GM21717 (cell line): ENCODE measurements at regions not wholly inside any gene's neighbourhood (a gene's known extent, or its start where the extent isn't known, plus 50 kb on each side); places are given as distances from the start of the nearest gene placed in this dataset.
A peak's percentile ranks its signal among the peaks of the same experiment; 100 is the strongest.

Source experiments
- ATAC-seq: cut with Tn5 transposase; IDR thresholded peaks from one replicate; pipeline ENCODE4 v1.9.1; 2021; ENCODE audit warnings: mild to moderate bottlenecking, moderate library complexity; ENCODE audit not compliant: unreplicated experiment

DNA sequence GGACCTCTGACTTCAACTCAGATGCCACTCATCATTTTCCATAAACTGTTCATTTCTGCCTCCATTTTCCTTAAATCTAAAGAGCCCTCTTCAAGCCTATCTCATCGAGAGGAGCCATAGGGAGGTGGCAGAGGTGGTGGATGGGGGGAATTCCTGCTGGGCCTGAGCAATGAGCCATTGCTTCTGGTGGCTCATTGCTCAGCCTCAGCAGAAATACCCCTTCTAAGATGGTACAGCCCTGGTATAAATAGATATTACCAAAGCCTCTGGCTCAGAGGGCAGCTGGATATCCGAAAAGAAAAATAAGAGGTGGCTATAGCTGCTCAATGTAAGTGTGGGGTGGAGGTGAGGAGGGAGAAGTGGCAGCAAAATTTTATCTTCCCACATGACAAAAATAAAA is 313.5 kb downstream of the CAAP1 start:
- no peak for ATAC-seq

DNA sequence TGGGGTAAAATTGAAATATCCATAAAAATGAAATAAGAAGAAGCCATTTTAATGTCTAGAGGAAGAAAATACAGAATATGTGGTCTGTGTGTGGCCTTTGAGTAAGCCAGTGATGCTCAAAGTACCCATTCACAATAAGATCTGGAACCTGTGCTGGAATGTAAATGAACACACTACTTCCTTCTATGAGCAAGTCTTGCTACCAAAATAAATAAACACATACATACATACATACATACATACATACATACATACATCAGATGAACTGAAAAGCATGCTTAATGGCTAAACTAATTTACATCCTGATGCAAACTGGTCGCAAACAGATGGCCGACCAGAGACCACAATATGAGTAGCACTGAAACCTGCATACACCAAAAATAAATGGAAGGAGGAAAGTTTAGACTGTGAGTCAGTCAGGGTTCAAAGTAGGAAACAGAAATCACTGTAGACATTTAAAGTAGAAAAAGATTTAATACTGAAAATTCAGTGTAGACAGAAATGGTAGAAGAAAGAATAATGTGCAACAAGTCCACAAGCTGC is 317.6 kb downstream of the CAAP1 start:
- no peak for ATAC-seq

- ATAC-seq, result no peak
Observed at GRCh38 chr9:26574256-26574655, 318.3 kb downstream of the CAAP1 start.

DNA sequence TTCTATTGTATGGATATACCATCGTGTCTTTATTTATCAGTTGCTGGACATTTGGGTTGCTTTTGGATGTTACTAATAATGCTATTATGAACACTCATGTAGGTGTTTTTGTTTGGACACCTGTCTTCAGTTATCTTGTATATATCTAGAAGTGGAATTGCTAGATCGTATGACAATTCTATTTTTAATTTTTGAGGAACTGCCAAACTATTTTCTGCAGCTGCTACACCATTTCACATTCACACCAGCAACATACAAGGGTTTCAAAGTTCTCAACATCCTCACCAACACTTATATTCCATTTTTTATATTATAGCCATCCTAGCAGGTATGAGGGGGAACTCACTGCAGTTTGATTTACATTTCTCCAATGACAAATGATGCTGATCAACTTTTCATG is 324.6 kb downstream of the CAAP1 start:
- no peak for ATAC-seq

- no peak for ATAC-seq
Observed at GRCh38 chr9:26566141-26566540, 326.5 kb downstream of the CAAP1 start.

- no peak for ATAC-seq
Observed at GRCh38 chr9:26565118-26565517, 327.5 kb downstream of the CAAP1 start.

DNA sequence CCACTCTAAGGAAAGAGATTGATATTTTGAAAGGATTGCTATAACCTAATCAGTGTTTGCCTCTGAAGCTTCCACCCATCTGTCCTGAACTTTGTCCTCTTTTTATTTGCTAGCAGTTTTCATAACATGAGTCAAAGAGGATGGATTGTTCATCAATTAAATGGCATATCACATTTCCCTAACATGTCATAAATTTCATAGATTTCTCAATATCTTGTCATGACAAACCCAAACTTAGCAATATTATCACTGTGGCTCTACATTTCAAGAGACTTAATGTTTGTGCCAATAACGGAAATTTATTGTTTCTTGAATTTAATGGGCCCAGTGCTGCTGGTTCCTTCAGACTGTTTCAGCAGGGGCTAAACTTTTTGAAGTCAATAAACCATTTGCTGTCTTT is 330.3 kb downstream of the CAAP1 start:
- ATAC-seq, result no peak

- ATAC-seq, result peak; percentile 70
Observed at GRCh38 chr9:26561928-26562327, 330.7 kb downstream of the CAAP1 start.

- no peak for ATAC-seq
Observed at GRCh38 chr9:26559506-26559905, 333.1 kb downstream of the CAAP1 start.

DNA sequence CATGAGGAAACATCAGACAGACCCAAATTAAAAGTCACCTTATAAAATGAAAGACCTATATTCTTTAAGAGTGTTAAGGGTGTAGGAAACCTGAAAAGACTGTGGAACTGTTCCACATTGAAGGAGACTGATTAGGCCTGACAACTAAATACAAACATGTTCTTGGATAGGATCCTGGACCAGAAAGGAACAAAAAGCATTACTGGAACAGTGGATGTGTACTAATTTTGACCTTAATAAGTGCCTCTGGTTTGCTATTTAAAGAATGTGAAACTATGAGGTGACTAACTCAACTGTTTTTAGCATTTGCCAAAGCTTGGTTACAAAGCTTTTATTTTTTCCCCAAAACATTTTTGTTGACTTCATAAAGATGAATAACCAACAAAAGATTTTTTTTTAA is 340.6 kb downstream of the CAAP1 start:
- no peak for ATAC-seq

GRCh38 chr9:26551451-26551850 is 341.2 kb downstream of the CAAP1 start:
- no peak for ATAC-seq

GRCh38 chr9:26548781-26549290 is 343.8 kb downstream of the CAAP1 start:
- ATAC-seq, result no peak

DNA sequence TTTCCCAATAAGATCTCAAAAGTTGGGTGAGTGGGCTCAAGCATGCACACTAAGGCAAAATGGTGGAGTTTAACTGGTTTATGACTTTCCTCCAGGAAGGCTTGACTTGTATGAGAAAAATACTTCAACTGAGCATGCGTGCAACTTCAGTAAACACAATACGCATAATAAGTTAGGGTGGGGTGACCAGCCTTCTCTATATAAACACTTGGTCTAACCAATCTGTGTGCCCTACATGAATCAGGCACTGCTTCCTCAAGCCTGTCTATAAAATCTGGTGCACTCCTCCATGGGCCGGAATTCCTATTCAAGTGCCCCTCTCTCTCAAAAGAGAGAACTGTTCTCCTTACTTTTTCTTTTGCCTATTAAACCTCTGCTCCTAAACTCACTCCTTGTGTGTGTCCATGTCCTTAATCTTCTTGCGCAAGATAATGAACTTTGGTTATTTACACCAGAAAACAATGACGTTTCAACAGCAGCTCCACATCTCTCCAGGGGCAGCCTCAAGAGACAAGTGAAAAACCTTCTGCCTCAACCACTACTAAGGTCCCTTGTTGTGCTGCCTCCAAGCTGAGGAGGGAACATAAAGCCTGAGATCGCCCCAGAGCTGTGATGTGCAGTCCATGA is 352.6 kb downstream of the CAAP1 start:
- ATAC-seq, result no peak

DNA sequence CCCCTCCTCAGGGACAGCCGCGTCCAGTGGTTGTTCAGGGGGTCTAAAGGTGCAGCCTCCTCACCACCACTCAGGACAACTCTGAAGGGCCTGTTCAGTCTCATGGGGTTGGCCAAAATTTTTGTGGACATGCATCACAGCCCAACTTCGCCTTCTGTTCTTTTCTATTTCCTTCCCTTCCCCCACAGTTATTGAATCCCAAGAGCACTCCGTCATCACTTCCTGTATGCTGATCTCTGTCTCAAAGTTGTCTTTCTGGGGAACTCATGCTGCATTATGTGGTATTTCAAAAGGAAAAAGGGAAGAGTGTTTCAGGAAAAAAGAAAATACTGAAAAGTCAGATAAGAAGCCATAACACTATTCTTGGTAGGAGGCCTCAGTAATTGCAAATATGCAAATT is 355.4 kb downstream of the CAAP1 start:
- no peak for ATAC-seq

DNA sequence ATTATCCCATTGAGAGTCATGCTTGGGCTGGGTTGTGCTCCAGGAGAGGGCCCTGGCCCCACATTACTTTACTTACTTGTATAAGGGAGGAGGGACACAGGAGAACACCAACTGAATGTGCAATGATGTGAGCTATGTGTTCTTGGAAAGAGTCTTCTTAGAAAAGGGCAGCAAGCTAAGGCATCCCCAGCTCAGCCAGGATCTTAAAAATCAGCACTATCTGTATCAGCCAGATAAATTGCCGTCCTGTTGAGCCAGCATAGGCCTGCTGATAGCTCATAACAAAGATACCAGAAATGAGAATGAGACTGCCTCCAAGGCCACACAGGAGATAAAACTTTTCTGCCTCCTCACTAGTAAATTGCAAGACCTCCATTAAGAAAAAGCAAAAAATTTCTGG is 357.5 kb downstream of the CAAP1 start:
- ATAC-seq, result no peak

GRCh38 chr9:26530841-26531240 is 361.8 kb downstream of the CAAP1 start:
- ATAC-seq, result no peak

- no peak for ATAC-seq
Observed at GRCh38 chr9:26527931-26528330, 364.7 kb downstream of the CAAP1 start.

DNA sequence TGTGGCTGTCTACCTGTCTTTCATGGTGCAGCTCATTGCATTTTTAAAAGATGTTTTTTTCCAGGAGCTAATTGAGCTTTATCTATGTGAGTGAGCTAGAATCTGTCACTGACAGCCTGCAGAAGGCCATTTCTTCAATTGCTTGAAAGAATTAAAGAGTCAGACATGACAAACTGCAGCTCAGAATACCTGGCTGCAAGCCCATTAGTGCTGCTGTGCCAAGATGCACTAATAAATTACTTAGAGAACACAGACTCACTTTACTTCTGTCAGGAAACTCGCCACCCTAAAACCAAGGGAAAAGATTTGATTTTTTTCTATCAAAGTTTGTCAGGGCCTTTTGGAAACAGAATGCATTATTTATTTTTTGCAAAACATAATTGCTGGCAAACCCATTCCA is 368.3 kb downstream of the CAAP1 start:
- ATAC-seq, result no peak

DNA sequence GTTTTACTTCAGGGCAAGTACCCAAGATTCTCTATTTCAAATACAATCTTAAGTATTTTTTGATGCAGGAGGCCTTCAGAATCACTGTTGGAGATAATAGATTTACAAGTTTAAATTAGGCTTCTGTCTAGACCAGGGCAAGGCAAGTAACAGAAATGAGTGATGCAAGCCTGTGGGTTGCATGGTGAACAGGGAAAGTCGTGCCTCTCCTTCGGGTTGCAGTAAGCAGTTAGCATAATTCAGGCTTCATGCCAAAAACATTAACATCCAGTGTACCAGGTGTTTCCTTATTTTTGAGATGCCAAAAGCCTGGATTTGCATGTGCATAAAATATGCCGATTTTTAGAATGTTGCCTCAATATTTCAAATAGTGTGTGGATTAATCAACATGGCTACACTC is 369.0 kb downstream of the CAAP1 start:
- no peak for ATAC-seq

DNA sequence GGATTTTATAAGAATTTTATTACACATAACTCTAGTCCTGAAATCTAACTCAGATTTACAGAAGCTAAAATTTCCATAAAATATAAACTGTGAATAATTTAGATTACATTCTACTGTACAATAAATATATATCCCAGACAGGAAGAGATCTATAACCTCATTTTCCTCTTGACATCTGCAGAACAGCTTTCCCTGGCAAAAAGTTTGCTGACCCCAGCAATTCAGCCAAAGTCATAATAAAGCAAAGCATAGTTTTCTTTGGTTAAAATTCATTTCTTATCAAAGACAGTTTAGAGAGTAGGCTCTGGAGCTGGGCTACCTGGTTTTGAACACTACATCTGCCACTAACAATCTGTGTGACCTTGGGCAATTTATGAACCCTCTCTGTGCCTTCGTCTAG is 372.5 kb downstream of the CAAP1 start:
- no peak for ATAC-seq

DNA sequence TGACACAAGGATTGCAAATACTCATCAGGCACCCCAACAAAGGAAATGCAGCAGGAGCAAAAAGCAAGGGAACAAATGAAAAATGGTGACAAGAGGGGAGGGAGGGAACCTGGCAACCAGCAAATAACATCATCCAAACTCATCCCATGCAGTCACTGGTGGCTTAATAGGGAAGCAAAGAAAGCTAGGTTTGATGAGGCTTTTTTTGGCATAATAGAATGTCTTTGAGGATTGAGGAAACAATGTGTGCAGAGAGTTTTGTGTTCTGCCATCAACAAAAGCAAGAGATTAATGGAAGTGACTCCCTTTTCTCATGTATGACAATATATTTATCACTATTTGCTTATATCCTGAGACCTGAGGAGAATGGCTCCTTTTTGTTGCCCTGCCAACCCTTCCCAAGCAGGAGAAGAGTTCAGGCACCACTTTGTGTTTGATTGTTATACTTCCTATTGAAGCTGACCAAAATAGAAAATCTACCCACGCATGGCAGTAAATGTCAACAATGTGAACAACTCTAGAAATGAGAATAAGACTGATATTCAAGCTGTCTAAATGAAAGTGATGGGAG is 375.7 kb downstream of the CAAP1 start:
- ATAC-seq, result no peak

DNA sequence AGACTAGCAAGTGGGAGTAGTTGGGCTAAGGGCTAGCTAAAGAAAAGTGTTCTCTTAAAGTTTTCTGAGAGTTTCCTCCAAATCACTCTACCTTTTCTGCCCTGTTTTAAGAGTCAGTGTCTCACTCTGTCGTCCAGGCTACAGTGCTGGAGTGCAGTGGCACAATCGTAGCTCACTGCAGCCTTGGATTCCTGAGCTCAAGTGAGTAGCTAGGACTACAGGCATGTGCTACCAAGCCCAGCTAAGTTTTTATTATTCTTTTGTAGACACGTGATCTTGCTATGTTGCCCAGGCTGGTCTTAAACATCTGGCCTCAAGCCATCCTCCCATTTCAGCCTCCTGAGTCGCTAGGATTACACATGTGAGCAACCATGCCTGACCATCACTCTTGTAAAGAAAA is 378.9 kb downstream of the CAAP1 start:
- ATAC-seq, result no peak

DNA sequence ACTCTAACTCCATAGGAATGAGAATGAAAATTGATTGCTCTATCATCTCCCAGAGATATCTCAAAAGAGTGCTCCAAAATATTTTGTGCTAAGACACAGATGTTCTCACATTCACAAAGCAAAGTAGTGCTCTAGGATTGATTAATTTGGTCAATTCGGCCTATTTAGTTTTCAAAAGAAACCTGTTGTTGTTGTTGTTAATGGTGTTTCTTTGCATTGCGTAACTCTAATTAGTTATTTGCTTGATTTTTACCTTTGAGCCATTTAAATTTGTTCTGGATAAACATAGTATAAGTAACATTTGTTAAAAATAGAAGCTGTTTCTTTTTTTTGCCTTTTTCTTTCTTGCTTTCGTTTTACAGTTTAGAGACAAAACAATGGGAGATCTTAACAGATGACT is 382.5 kb downstream of the CAAP1 start:
- ATAC-seq, result no peak
